Hepatocyte (in vitro differentiated cells): ENCODE measurements at regions not wholly inside any gene's neighbourhood (a gene's known extent, or its start where the extent isn't known, plus 50 kb on each side); places are given as distances from the start of the nearest gene placed in this dataset.

Experiments
- DNase-seq: peaks from one replicate; pipeline ENCODE4 v3.0.0-alpha.2; 2016; ENCODE audit warnings: low spot score
- H2AFZ ChIP-seq: fragments of 200-600 bp; sonication (generic); 2 replicates; pipeline ENCODE4 v1.6.0; 2016; ENCODE audit warnings: antibody characterized with exemption, mild to moderate bottlenecking
- H3K27ac ChIP-seq: fragments of 200-600 bp; sonication (generic); 2 replicates; pipeline ENCODE4 v1.5.1; 2016; ENCODE audit warnings: mild to moderate bottlenecking
- H3K27me3 ChIP-seq: fragments of 200-600 bp; sonication (generic); 2 replicates; pipeline ENCODE4 v1.6.1; 2016
- H3K36me3 ChIP-seq: fragments of 200-600 bp; sonication (generic); replicated peaks from 2 replicates; pipeline ENCODE4 v1.5.1; 2016; ENCODE audit warnings: low read depth; ENCODE audit not compliant: insufficient read depth
- H3K4me1 ChIP-seq: fragments of 200-600 bp; sonication (generic); 2 replicates; pipeline ENCODE4 v1.5.1; 2016; ENCODE audit warnings: mild to moderate bottlenecking, moderate library complexity; ENCODE audit not compliant: insufficient read depth
- H3K4me2 ChIP-seq: fragments of 200-600 bp; sonication (generic); 2 replicates; pipeline ENCODE4 v1.6.0; 2016
- H3K4me3 ChIP-seq: fragments of 200-600 bp; sonication (generic); 2 replicates; pipeline ENCODE4 v1.5.1; 2016; ENCODE audit warnings: mild to moderate bottlenecking
- H3K79me2 ChIP-seq: fragments of 200-600 bp; sonication (generic); 2 replicates; pipeline ENCODE4 v1.6.0; 2017; ENCODE audit warnings: mild to moderate bottlenecking
- H3K9me2 ChIP-seq: fragments of 200-600 bp; sonication (generic); replicated peaks from 2 replicates; pipeline ENCODE4 v1.6.0; 2017; ENCODE audit warnings: mild to moderate bottlenecking; ENCODE audit not compliant: insufficient read depth
- H3K9me3 ChIP-seq: fragments of 200-600 bp; sonication (generic); 2 replicates; pipeline ENCODE4 v1.5.1; 2016; ENCODE audit warnings: low read depth, mild to moderate bottlenecking
- H4K20me1 ChIP-seq: fragments of 200-600 bp; sonication (generic); 2 replicates; pipeline ENCODE4 v1.6.0; 2016; ENCODE audit warnings: mild to moderate bottlenecking; ENCODE audit not compliant: insufficient read depth, poor library complexity, severe bottlenecking
- EZH2 ChIP-seq: fragments of 200-600 bp; sonication (generic); IDR thresholded peaks from 2 replicates; pipeline ENCODE4 v1.6.1; 2016; ENCODE audit warnings: antibody characterized with exemption, mild to moderate bottlenecking, borderline replicate concordance
- EZH2phosphoT487 ChIP-seq: fragments of 200-600 bp; sonication (generic); IDR thresholded peaks from one replicate; pipeline ENCODE4 v1.6.1; 2018; ENCODE audit warnings: antibody characterized with exemption, mild to moderate bottlenecking, low read depth, moderate library complexity; ENCODE audit not compliant: unreplicated experiment, severe bottlenecking
- WGBS: methylation state at CpG from one replicate; pipeline ENCODE4 v1.1.6; 2016; ENCODE audit warnings: low lambda C conversion rate; ENCODE audit errors: missing lambda C conversion rate; 5-methylcytosine and 5-hydroxymethylcytosine counted together
- TF ChIP-seq, protein P1 (sequence below): fragments of 200-600 bp; sonication (generic); IDR thresholded peaks from 2 replicates; pipeline ENCODE4 v1.5.1; 2016; ENCODE audit warnings: antibody characterized with exemption, mild to moderate bottlenecking; ENCODE audit not compliant: poor library complexity

DNA sequence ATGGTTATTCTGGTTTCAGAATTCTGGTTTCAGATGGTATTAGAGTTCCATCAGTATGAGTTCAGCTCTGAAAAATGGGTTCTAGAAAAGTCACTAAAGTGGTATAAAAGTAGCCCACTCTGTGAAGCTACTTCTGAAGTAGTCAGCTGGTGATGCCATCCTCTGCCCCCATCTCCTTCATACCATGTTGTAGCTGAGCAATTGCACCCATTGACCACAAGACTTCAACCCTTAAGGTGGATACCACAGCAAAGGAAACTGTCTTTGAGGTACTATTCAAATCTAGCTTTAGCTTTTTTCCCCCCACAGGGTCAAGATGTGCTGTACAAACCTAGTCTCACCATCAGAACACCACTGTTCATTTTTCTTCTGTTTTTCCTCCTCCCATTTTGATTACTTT, 444.9 kb downstream of the DMAC1 start:
- no peaks in the 10 kb centered on the region for H3K9me2 ChIP-seq
- TF ChIP-seq EZH2 = no peak
- TF ChIP-seq EZH2phosphoT487 = no peak
- TF ChIP-seq, protein P1, sequence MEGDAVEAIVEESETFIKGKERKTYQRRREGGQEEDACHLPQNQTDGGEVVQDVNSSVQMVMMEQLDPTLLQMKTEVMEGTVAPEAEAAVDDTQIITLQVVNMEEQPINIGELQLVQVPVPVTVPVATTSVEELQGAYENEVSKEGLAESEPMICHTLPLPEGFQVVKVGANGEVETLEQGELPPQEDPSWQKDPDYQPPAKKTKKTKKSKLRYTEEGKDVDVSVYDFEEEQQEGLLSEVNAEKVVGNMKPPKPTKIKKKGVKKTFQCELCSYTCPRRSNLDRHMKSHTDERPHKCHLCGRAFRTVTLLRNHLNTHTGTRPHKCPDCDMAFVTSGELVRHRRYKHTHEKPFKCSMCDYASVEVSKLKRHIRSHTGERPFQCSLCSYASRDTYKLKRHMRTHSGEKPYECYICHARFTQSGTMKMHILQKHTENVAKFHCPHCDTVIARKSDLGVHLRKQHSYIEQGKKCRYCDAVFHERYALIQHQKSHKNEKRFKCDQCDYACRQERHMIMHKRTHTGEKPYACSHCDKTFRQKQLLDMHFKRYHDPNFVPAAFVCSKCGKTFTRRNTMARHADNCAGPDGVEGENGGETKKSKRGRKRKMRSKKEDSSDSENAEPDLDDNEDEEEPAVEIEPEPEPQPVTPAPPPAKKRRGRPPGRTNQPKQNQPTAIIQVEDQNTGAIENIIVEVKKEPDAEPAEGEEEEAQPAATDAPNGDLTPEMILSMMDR = no peak
- no peaks in the 10 kb centered on the region for H3K9me3 ChIP-seq

DNA sequence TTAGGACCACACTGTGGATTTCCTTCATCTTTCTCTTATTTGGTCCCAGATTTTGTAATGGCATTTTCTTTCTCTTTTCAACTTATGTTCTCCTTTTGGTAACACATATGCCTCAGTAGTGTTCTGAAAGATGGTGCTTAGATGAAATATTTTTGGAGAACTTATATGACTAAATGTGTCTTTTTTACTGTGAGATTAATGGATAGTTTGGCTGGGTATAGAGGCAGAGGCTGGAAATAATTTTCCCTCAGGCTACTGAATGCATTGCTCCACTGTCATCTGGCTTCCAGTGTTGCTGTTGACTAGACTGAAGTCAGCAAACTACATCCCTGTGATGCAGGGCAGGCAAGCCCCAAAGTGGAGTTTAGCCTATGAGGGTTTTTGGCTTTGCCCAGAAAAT, 450.9 kb downstream of the DMAC1 start:
- no peaks in the 10 kb centered on the region for H3K9me3 ChIP-seq
- no peak overlapping the region for H3K27ac ChIP-seq
- H4K20me1 ChIP-seq = no peaks in the 10 kb centered on the region
- H3K9me2 ChIP-seq = no peaks in the 10 kb centered on the region
- no peak overlapping the region for H2AFZ ChIP-seq
- H3K79me2 ChIP-seq = no peaks in the 10 kb centered on the region
- DNase-seq = no peak
- H3K4me3 ChIP-seq = no peak overlapping the region
- H3K4me1 ChIP-seq = no peaks in the 10 kb centered on the region
- no peaks in the 10 kb centered on the region for H3K36me3 ChIP-seq
- H3K4me2 ChIP-seq = no peak overlapping the region
- TF ChIP-seq EZH2phosphoT487 (no peak), EZH2 (no peak)
- TF ChIP-seq, protein P1 = no peak
- no peaks in the 10 kb centered on the region for H3K27me3 ChIP-seq

More for the DNA sequence above, 444.9 kb downstream of the DMAC1 start:
- Histone ChIP-seq H3K4me1 (no peaks in the 10 kb centered on the region), H3K27me3 (no peaks in the 10 kb centered on the region), H3K4me2 (no peak overlapping the region), H4K20me1 (no peaks in the 10 kb centered on the region), H2AFZ (no peak overlapping the region), H3K36me3 (no peaks in the 10 kb centered on the region), H3K4me3 (no peak overlapping the region), H3K27ac (no peak overlapping the region), H3K79me2 (no peaks in the 10 kb centered on the region)
- DNase-seq = no peak

DNA sequence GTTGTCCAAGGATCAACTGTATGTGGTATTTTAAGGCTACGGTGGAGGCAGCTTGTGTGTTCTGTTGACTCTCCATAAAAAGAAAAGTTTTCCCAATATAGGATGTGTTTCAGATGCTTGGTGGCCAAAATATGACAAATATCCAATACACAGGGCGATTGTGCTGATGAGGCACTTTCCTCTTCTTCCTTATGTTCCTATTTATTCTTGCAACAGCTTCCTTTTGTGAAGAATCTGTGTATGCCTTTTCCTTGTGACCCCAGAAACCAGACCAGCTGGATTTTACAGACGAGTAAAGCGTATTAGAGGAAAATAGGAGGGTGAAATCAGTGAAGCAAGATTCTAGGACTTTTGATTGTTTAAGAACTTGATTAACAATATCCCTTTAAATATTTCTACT, 452.0 kb downstream of the DMAC1 start:
- TF ChIP-seq, protein P1 = no peak
- TF ChIP-seq EZH2phosphoT487 (no peak), EZH2 (no peak)
- 67% methylated on average over 4 of the region's 4 CpGs for WGBS

DNA sequence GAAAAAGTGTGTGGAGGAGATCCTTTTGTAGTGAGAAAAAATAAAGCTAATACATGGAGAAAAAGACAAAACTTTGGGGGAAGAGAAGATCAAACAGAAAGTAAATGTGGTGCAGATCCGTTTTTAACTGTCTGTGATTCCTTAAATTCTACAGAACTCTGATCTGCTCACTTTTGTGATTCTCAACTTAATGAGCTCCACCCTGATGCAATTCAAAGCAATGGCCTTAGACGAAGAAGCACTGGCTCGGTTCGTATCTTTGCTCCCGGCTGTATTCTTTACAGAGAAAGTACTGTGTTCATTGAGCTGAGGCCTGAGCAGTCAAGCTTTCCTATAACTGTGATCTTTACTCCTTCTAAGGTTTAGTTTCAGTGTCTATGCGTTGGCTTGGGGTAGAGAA, 453.4 kb downstream of the DMAC1 start:
- Histone ChIP-seq H3K4me1 (no peaks in the 10 kb centered on the region), H3K9me3 (no peaks in the 10 kb centered on the region), H3K79me2 (no peaks in the 10 kb centered on the region), H3K36me3 (no peaks in the 10 kb centered on the region), H3K27ac (no peak overlapping the region), H4K20me1 (no peaks in the 10 kb centered on the region), H3K4me2 (no peak overlapping the region), H3K9me2 (no peaks in the 10 kb centered on the region), H2AFZ (no peak overlapping the region), H3K4me3 (no peak overlapping the region), H3K27me3 (no peaks in the 10 kb centered on the region)
- 94% methylated on average over 6 of the region's 6 CpGs for WGBS
- DNase-seq = no peak
- TF ChIP-seq EZH2phosphoT487 = no peak
- no peak for TF ChIP-seq EZH2
- TF ChIP-seq, protein P1 = no peak

More for the DNA sequence above, 452.0 kb downstream of the DMAC1 start:
- DNase-seq = no peak
- Histone ChIP-seq H4K20me1 (no peaks in the 10 kb centered on the region), H3K9me3 (no peaks in the 10 kb centered on the region), H3K27ac (no peak overlapping the region), H3K4me1 (no peaks in the 10 kb centered on the region), H3K9me2 (no peaks in the 10 kb centered on the region), H3K4me2 (no peak overlapping the region), H3K79me2 (no peaks in the 10 kb centered on the region), H2AFZ (no peak overlapping the region), H3K27me3 (no peaks in the 10 kb centered on the region), H3K4me3 (no peak overlapping the region), H3K36me3 (no peaks in the 10 kb centered on the region)
